Motor neuron (in vitro differentiated cells): ENCODE measurements at regions not wholly inside any gene's neighbourhood (a gene's known extent, or its start where the extent isn't known, plus 50 kb on each side); places are given as distances from the start of the nearest gene placed in this dataset.
"Not testable (repeated sequence)": the region's sequence is repeated elsewhere in the genome, so short reads cannot be mapped to it uniquely, and the experiment has no call there.

Source experiments
- ATAC-seq, 8 experiments: fragments of 200-7000 bp; cut with Tn5 transposase; replicated peaks in 6 of 8; 2 replicates each; pipeline ENCODE4 v1.8.0; 2021; ENCODE audit warnings: mild to moderate bottlenecking in 8 of 8, moderate library complexity in 8 of 8
- H3K27ac ChIP-seq, 2 donors: fragments of 250-450 bp; sonication (Bioruptor Pico); 2 replicates each; pipeline ENCODE4 v1.9.0; 2021; ENCODE audit warnings: antibody characterized with exemption in 2 of 2, mild to moderate bottlenecking in 2 of 2, moderate library complexity in 1 of 2
- H3K4me1 ChIP-seq, 2 donors: fragments of 250-450 bp; sonication (Bioruptor Pico); replicated peaks in 1 of 2; 2 replicates each; pipeline ENCODE4 v1.6.1; 2021; ENCODE audit warnings: antibody characterized with exemption in 2 of 2, mild to moderate bottlenecking in 2 of 2, moderate library complexity in 1 of 2
- H3K4me3 ChIP-seq, 5 donors: fragments of 250-450 bp; sonication (Bioruptor Pico); 2 replicates each; pipeline ENCODE4 v1.9.0; 2021; ENCODE audit warnings: antibody characterized with exemption in 5 of 5, mild to moderate bottlenecking in 5 of 5, moderate library complexity in 4 of 5
- WGBS, 10 experiments: fragments of 450-650 bp; shearing (Covaris generic); methylation state at CpG; one replicate each; pipeline ENCODE4 v1.0.0; 2022; 5-methylcytosine and 5-hydroxymethylcytosine counted together
- in situ Hi-C, 9 experiments: fragments of 400-800 bp; cut with MboI; loops; one replicate each; pipeline ENCODE4 v1.15.0; 2021; ENCODE audit warnings: low sequenced_read_pairs in 9 of 9, low pct_unique_long_range_greater_than_20kb in 2 of 9; ENCODE audit not compliant: unreplicated experiment in 9 of 9

DNA sequence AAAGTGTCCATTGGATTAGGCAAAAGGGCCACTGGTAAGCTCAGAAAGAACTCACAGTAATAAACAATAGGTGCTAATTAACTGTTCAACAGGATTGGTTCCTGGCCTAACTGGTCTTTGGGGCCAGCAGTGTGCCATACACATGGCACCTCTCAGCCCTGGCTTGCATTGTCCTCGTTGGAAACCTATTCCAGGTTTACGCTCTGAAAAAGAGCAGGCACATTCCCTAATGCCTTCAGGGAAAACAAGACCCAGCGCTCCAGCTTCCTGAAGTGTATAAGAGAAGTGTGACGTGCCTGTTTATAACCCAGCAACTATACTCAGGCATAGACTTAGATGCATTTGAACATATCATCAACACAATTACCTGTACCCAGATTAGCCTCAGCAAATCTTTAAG lies 51.9 kb upstream of the RBM47 start:
- ATAC-seq: no peak
- H3K4me1 ChIP-seq: no peaks in the 10 kb centered on the region
- no peak overlapping the region for H3K27ac ChIP-seq
- WGBS, 10 experiments: 53 to 100% (median 65%) methylated on average over 1 to 4 of the region's 4 CpGs; no CpG with 5 or more reads in 5 of the 10 experiments
- in situ Hi-C loops: no loop called here
- H3K4me3 ChIP-seq: no peak overlapping the region

DNA sequence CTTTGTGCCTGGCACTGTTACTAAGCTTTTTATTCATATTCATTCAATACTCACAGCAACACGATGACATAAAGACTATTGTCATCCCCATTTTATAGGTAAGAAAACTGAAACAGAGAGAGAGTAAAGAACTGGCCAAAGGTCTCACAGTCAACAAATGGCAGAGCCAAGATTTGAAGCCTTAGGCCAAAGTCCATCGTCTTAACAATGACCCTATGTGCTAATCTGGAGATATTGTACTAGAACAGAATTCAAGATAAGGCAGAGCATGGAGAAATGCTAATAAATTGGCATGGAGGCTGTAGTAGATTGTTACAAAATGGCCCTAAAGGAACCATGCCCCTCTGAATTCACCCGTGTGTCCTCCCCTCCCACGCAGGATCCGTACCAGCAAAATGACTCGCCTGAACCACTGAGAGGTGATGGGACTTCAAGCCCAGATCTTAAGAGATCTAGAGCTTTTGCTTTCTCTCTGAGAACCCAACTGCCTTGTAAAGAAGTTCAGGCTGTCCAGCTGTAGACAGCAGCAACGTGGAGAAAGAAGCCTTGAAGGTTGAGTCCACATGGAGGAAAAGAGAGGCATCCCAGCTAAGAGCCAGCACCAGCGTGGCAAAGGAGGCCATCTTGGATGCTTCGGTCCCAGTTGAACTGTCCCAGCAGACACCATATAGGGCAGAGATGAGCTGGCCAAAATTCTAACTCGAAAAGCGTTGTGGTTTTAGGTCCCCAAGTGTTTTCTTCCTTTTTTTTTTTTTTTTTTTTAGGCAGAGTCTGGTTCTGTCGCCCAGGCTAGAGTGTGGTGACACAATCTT lies 52.8 kb upstream of the RBM47 start:
- 34 to 100% (median 86%) methylated on average over 1 to 8 of the region's 12 CpGs for WGBS, 10 experiments
- in situ Hi-C loops: no loop called here
- Histone ChIP-seq H3K4me3 (no peak overlapping the region), H3K4me1 (no peaks in the 10 kb centered on the region), H3K27ac (no peak overlapping the region)
- no peak for ATAC-seq

DNA sequence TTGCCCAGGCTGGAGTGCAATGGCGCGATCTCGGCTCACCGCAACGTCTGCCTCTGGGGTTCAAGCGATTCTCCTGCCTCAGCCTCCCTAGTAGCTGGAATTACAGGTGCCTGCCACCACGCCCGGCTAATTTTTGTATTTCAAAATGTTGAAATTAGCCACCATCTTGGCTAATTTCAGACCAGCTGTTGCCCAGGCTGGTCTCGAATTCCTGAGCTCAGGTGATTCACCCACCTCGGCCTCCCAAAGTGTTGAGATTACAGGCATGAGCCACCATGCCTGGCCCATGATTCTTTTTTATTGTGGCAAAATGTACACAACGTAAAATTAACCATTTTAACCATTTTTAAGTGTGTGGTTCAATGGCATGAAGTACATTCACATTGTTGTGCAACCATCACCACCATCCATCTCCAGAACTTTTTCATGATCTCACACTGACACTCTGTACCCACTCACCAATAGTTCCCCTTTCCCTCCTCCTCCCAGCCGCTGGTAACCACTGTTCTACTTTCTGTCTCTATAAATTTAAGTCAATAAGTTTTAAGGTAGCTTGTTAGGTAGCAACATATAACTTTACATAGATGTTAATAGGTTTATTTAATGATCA lies 54.0 kb upstream of the RBM47 start:
- H3K4me1 ChIP-seq, ATAC-seq, H3K4me3 ChIP-seq, in situ Hi-C loops, H3K27ac ChIP-seq: not testable (repeated sequence)
- WGBS, 10 experiments: 73 to 100% (median 95%) methylated on average over 1 to 10 of the region's 12 CpGs; no CpG with 5 or more reads in 2 of the 10 experiments

DNA sequence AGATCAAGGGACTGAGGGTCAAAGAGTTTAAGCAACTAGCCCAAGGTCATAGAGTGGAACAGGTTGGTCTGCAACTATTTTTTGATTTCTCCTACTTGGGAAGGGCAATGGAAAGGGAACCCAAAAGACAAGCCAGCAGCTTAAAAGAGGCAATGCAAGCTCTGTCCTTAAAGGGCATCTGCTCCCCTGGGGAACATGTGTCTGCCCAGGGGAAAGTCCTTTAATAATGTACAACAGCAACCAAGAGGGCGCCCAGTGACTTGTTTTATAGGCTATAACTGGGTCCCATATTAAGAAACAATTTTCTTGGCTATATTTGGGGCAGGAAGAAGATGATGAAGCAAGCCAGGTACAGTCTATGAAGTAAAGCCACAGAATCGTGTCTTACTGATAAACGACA lies 54.7 kb upstream of the RBM47 start:
- in situ Hi-C loops: no loop called here

DNA sequence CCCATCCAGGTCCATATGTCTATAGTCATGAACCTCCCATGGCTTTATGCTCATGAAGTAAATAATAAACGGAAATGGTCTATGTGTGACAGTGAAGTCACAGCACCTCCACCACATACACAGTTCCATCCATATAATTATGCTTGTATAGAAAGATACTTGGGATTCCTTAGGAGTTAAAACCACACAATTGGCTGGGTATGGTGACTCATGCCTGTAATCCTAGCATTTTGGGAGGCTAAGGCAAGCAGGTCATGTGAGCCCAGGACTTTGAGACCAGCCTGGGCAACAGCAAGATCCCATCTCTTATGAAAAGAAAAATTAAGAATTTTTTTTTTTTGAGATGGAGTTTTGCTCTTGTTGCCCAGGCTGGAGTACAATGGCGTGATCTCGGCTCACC lies 55.6 kb upstream of the RBM47 start:
- no peak for ATAC-seq
- 43 to 100% (median 87%) methylated on average over 1 to 3 of the region's 3 CpGs; no CpG with 5 or more reads in 2 of the 10 experiments for WGBS, 10 experiments
- Histone ChIP-seq H3K27ac (no peak overlapping the region), H3K4me1 (no peaks in the 10 kb centered on the region), H3K4me3 (no peak overlapping the region)
- in situ Hi-C loops: no loop called here

More for the DNA sequence above, 54.7 kb upstream of the RBM47 start:
- 28 to 100% (median 93%) methylated on average over 1 to 3 of the region's 3 CpGs; no CpG with 5 or more reads in 1 of the 10 experiments for WGBS, 10 experiments
- Histone ChIP-seq H3K4me3 (no peak overlapping the region), H3K4me1 (no peaks in the 10 kb centered on the region), H3K27ac (no peak overlapping the region)
- no peak for ATAC-seq

DNA sequence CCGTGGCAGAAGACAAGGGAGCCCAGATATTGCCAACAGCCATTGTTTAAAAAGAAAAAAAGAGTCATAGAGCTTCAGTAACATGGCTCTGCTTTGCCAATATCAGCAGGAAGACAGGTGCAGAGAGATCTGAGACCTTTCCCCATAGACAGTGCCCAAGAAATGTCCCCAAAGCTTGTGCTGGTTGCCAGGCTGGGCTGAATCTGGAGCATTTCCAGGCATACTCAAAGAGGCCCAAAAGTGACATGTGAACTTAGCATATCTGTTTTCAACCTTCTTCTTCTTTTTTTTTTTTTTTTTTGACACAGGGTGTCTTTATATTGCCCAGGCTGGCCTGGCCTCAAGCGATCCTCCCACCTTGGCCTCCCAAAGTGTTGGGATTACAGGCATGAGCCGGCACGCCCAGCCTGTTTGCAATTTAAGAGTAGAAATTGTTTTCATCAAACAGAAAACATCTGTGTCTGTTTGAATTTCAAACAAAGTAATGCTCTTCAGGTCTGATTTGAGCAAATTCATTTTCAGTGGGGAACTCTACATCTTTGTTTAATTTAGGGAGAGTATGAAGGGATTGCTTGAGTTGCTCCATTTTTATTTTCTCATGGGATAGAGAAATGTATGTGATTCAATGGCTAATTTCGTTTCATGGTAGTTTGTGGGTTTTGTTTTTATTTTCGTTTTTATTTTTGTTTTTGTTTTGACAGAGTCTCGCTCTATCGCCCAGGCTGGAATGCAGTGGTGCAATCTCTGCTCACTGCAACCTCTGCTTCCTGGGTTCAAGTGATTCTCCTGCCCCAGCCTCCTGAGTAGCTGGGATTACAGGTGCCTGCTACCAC lies 56.6 kb upstream of the RBM47 start:
- no peak for ATAC-seq
- Histone ChIP-seq H3K4me3 (no peak overlapping the region), H3K27ac (no peak overlapping the region), H3K4me1 (no peaks in the 10 kb centered on the region)
- in situ Hi-C loops: no loop called here
- 12 to 96% (median 75%) methylated on average over 3 to 7 of the region's 8 CpGs; no CpG with 5 or more reads in 1 of the 10 experiments for WGBS, 10 experiments

DNA sequence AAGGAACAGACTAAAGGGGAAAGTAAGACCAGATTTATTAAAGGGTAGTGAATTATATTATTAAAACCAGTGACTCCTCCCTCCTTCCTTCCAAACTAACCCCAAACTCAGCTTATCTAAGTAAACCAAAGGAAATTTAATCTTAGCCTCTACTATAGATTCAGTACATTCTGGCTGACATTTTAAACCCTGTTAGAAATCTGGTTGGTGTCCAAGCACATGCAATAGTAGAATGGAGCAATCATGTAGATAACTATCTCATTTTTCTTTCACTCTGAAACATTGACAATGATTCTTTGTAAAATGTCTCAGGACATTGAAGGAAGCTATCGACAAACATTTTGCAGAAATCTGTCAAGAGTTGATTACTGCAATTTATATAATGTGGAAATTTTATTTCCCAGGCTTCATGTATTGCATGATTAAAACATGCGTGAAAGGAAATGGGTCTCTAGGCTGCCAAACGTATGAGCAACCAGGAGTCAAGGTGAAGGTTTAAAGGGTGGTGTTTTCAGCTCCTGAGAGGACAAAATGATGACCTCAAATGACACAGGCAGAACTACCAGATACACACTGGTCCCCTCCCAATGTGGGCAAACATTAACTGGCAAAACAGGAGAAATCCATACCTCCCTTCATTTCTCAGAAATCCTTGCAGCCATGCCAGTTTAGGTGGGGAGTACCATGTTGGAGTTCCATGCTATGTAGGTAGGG lies 58.2 kb upstream of the RBM47 start:
- no peak overlapping the region for H3K27ac ChIP-seq
- 66 to 100% (median 88%) methylated on average over 1 to 3 of the region's 3 CpGs; no CpG with 5 or more reads in 2 of the 10 experiments for WGBS, 10 experiments
- in situ Hi-C loops: no loop called here
- no peak for ATAC-seq
- no peak overlapping the region for H3K4me3 ChIP-seq
- no peaks in the 10 kb centered on the region for H3K4me1 ChIP-seq

DNA sequence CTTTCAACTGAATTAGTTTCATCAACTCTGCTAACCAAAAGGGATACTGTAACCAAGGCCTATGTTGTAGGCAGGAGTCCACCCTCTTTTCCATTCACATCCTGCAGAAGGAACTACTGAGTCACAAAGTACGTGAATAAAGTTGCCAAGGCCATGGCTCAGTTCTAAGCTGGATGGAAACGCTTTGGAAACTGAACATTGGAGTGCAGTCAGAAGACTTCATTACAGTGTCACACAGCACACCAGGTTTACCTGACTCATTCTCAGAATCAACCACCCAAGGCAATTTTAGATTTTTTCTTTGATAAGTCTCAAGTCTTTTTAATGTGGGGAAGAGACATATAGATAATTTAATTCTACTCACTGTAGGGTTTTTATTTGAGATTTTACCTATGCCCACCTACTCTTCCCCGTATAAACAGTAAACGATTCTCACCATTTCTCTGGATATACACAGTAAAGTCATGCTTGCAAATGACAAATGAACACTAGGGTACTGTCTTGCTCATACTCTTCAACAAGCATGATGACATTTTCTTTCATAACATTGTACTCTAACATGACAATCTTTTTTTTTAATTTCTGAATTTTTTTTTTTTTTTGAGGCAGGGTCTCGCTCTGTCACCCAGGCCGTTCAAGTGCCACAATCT lies 58.9 kb upstream of the RBM47 start:
- ATAC-seq: no peak
- WGBS, 10 experiments: 77 to 100% (median 92%) methylated on average over 2 to 6 of the region's 6 CpGs
- H3K4me1 ChIP-seq: no peaks in the 10 kb centered on the region
- in situ Hi-C loops: no loop called here
- no peak overlapping the region for H3K27ac ChIP-seq
- no peak overlapping the region for H3K4me3 ChIP-seq

DNA sequence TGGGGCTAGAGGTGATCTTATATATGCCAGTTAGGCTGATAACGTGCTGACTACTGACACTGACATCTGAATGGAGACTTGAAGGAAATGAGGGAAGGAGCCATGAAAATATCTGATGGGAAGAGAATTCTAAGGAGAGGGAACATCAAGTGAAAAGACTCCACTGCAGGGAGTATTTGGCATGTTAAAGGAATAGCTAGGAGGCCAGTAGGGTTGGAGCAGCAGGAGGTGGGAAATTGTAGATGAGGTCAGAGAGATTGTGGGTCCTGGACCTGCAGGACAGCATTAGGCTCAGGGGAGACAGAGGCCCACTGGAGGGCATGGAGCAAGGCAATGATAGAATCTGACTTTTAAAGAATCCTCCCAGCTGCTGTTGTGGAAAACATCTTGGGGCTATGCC lies 55.8 kb upstream of the NSUN7 start:
- no peak for ATAC-seq
- no peaks in the 10 kb centered on the region for H3K4me1 ChIP-seq
- no peak overlapping the region for H3K27ac ChIP-seq
- in situ Hi-C loops: no loop called here
- no peak overlapping the region for H3K4me3 ChIP-seq
- 0 to 60% (median 29%) methylated on average over 1 of the region's 1 CpG; no CpG with 5 or more reads in 5 of the 10 experiments for WGBS, 10 experiments

DNA sequence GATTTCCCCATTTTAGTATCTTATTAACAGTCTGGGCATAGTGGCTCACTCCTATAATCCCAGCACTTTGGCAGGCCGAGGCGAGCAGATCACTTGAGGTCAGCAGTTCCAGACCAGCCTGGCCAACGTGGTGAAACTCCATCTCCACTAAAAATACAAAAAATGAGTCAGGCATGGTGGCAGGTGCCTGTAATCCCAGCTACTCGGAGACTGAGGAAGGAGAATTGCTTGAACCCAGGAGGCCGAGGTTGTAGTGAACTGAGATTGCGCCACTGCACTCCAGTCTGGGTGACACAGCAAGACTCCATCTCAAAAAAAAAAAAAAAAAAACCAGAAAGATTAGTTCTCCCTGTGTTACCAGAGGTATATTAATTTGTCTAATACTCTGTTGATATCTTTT lies 52.3 kb upstream of the NSUN7 start:
- WGBS, 10 experiments: 60 to 100% (median 90%) methylated on average over 2 to 5 of the region's 6 CpGs; no CpG with 5 or more reads in 4 of the 10 experiments
- H3K27ac ChIP-seq, H3K4me3 ChIP-seq, H3K4me1 ChIP-seq, ATAC-seq, in situ Hi-C loops: not testable (repeated sequence)

DNA sequence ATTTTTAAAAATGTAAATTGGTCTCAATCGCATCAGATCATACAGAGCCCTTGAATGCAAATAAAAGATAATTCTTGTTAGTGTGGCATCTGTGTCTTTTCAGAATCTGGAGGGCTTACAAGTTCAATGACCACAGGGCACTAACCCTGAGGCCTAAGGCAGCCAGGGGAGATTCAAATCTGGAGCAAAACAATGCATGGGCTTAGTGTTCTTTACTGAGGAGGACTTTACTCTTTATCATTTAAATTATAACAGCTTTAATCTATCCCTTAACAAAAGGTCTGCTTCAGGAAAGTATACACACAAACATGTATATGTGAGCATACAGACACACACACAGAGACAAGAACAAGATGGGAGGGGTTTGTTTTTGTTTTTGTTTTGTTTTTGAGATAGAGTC lies 51.0 kb upstream of the NSUN7 start:
- 0 to 100% (median 65%) methylated on average over 1 of the region's 1 CpG; no CpG with 5 or more reads in 4 of the 10 experiments for WGBS, 10 experiments
- H3K4me1 ChIP-seq: no peaks in the 10 kb centered on the region
- in situ Hi-C loops: no loop called here
- peak in 1 of 8 experiments; percentile 33 for ATAC-seq
- H3K4me3 ChIP-seq: no peak overlapping the region
- no peak overlapping the region for H3K27ac ChIP-seq

DNA sequence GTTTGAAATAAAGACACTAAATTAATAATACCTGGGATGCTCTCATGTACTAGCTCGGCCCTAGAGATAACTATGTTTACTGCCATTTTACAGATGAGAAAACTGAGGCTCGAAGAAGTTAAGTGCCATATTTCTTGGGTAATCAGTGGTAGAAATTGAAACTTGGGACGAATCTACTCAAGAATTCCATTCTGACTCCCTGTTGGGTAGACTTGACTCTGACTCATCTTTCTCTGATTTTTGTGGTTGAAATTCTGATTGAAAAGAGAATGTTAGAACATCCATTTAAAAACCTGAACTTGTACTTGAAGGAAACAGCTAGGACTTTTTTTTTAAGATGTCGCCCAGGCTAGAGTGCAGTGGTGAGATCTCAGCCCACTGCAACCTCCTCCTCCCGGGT lies 50.1 kb upstream of the NSUN7 start:
- WGBS, 10 experiments: 62 to 100% (median 89%) methylated on average over 2 to 5 of the region's 5 CpGs; no CpG with 5 or more reads in 1 of the 10 experiments
- Histone ChIP-seq H3K4me1 (no peaks in the 10 kb centered on the region), H3K27ac (no peak overlapping the region), H3K4me3 (no peak overlapping the region)
- no peak for ATAC-seq
- in situ Hi-C loops: no loop called here
